Tibial nerve (tissue), 3 donors: ENCODE measurements at regions not wholly inside any gene's neighbourhood (a gene's known extent, or its start where the extent isn't known, plus 50 kb on each side); places are given as distances from the start of the nearest gene placed in this dataset.

Source experiments
- POLR2A ChIP-seq, 2 donors: fragments of 450-650 bp; IDR thresholded peaks; one replicate each; pipeline ENCODE4 v1.6.1; 2017; ENCODE audit warnings: antibody characterized with exemption in 2 of 2, mild to moderate bottlenecking in 2 of 2, moderate library complexity in 2 of 2
- TF ChIP-seq, protein P1 (sequence below), 5 experiments: fragments of 200-600 bp in 3 of 5; fragments of 450-650 bp in 2 of 5; sonication (generic) in 3 of 5; IDR thresholded peaks; one replicate each; pipeline ENCODE4 v1.5.1; 2016 to 2019; ENCODE audit warnings: antibody characterized with exemption in 5 of 5, mild to moderate bottlenecking in 3 of 5, moderate library complexity in 2 of 5

DNA sequence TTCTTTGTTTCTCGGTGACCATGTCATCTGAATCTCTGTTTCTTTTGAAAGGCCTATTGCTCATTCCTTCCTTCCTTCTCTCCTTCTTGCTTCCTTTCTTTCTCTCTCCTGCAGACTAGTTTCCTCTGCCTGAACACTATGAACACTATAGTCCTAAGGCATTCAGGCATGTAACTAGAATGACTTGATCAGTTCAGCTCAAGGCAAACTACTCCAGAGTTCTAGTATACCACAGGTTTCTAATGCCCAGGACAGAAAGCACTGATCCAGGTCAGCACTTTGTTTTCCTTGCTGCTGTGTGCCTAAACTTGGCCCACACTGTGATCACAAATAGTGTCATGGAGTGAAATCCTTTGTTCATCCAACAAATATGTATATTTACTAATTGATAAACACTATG lies 324.1 kb upstream of the GJE1 start:
- TF ChIP-seq, protein P1, sequence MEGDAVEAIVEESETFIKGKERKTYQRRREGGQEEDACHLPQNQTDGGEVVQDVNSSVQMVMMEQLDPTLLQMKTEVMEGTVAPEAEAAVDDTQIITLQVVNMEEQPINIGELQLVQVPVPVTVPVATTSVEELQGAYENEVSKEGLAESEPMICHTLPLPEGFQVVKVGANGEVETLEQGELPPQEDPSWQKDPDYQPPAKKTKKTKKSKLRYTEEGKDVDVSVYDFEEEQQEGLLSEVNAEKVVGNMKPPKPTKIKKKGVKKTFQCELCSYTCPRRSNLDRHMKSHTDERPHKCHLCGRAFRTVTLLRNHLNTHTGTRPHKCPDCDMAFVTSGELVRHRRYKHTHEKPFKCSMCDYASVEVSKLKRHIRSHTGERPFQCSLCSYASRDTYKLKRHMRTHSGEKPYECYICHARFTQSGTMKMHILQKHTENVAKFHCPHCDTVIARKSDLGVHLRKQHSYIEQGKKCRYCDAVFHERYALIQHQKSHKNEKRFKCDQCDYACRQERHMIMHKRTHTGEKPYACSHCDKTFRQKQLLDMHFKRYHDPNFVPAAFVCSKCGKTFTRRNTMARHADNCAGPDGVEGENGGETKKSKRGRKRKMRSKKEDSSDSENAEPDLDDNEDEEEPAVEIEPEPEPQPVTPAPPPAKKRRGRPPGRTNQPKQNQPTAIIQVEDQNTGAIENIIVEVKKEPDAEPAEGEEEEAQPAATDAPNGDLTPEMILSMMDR (IDR thresholded peaks at IDR 0.05): no peak
- no peak for TF ChIP-seq POLR2A (IDR thresholded peaks at IDR 0.05)
